Colonic mucosa (tissue), 4 donors: ENCODE measurements at regions not wholly inside any gene's neighbourhood (a gene's known extent, or its start where the extent isn't known, plus 50 kb on each side); places are given as distances from the start of the nearest gene placed in this dataset.

ENCODE experiments used
- DNase-seq: peaks from one replicate; pipeline ENCODE4 v3.0.0-alpha.2; 2020
- H3K27ac ChIP-seq: fragments of 200-600 bp; one replicate; pipeline ENCODE4 v1.8.0; 2021
- H3K27me3 ChIP-seq: fragments of 200-600 bp; one replicate; pipeline ENCODE4 v1.8.0; 2021
- H3K36me3 ChIP-seq: fragments of 200-600 bp; one replicate; pipeline ENCODE4 v1.8.0; 2021
- H3K4me1 ChIP-seq: fragments of 200-600 bp; one replicate; pipeline ENCODE4 v1.8.0; 2021; ENCODE audit warnings: mild to moderate bottlenecking
- H3K4me3 ChIP-seq: fragments of 200-600 bp; one replicate; pipeline ENCODE4 v1.8.0; 2021
- H3K9ac ChIP-seq, 2 donors: one replicate each; pipeline ENCODE4 v1.7.0; 2013; ENCODE audit warnings: control low read depth in 2 of 2, low read depth in 2 of 2, low read length in 2 of 2
- H3K9me3 ChIP-seq: fragments of 200-600 bp; one replicate; pipeline ENCODE4 v1.8.0; 2021
- intact Hi-C: fragments of 100-400 bp; cut with DNase I; formaldehyde crosslinking; loops from one replicate; pipeline ENCODE4 v1.14.1; 2022
- TF ChIP-seq, protein P1 (sequence below): fragments of 200-600 bp; IDR thresholded peaks from one replicate; pipeline ENCODE4 v1.8.0; 2022; ENCODE audit warnings: antibody characterized with exemption, mild to moderate bottlenecking
- donor health status: healthy.
- donor health status: DM: no; HTN: no; CAD: no.
- donor health status: DM: no; HTN: no; CAD: no.

DNA sequence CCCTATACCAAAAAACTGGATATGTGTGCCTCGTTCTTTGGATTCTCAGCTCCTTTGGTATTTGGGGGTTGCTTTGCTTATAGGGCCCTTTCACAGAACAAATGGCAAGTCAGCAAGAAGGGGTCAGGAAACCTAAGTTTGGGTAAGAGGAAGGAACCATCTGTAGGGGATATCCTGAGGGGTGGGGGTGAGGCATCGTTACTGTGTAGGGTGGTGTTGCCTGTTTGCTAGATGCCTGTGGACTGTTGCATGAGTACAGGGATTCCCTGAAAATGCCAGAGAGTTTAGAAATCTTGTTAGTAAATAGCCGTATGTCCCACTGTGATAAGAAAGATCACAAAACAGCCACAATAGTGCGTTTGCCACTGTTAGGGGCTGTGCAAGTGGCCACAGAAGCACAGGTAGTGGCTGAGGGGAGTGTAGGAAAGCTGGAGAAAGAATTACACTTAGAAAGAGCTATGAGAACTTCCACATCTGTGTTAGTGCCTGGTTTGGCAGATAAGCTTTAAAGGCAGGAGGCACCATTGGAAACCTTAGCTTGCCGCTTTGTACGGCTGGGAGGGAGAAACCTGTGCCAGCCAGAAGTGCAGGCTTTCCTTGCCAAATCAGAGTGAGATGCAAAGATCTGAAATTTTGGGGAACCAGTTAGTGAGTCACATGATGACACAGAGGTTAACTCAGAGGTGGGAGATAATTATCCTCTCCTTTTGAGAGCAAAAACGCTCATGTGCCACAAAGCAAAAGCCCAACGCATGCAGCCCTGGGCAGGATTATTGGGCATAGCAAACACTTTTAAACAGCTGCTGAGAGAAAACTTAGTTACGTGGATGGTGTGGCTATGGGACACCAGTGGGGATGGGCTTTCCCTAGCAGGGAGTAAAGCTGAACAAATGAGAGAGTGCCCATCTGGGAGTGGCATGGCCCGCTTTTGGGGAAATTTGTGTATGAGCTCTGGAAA is 343.7 kb downstream of the ARAP2 start:
- H3K9me3 ChIP-seq = no peaks in the 10 kb centered on the region
- intact Hi-C loops = no loop called here
- H3K27ac ChIP-seq = no peak overlapping the region
- no peak for DNase-seq
- TF ChIP-seq, protein P1, sequence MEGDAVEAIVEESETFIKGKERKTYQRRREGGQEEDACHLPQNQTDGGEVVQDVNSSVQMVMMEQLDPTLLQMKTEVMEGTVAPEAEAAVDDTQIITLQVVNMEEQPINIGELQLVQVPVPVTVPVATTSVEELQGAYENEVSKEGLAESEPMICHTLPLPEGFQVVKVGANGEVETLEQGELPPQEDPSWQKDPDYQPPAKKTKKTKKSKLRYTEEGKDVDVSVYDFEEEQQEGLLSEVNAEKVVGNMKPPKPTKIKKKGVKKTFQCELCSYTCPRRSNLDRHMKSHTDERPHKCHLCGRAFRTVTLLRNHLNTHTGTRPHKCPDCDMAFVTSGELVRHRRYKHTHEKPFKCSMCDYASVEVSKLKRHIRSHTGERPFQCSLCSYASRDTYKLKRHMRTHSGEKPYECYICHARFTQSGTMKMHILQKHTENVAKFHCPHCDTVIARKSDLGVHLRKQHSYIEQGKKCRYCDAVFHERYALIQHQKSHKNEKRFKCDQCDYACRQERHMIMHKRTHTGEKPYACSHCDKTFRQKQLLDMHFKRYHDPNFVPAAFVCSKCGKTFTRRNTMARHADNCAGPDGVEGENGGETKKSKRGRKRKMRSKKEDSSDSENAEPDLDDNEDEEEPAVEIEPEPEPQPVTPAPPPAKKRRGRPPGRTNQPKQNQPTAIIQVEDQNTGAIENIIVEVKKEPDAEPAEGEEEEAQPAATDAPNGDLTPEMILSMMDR = no peak
- H3K9ac ChIP-seq = no peak overlapping the region
- no peaks in the 10 kb centered on the region for H3K36me3 ChIP-seq
- H3K4me1 ChIP-seq = no peaks in the 10 kb centered on the region
- no peaks in the 10 kb centered on the region for H3K27me3 ChIP-seq
- no peak overlapping the region for H3K4me3 ChIP-seq

DNA sequence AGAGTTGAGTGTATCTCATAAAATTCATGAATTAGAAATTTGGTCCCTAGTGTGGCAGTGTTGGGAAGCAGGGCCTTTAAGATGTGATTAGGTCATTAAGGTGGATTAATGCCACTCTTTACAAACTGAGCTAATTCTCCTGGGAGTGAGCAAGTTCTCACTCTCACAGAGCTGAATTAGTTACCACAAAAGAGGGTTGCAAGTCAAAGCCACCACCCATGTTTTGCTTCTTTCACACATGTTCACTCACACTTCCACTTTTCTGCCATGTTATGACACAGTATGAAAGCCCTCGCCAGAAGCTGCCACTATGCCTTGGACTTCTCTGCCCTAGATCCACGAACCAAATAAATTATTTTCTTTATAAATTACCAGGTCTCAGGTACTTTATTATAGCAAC is 332.1 kb downstream of the ARAP2 start:
- Histone ChIP-seq H3K27ac (no peak overlapping the region), H3K36me3 (no peaks in the 10 kb centered on the region), H3K4me1 (no peaks in the 10 kb centered on the region), H3K4me3 (no peak overlapping the region), H3K9me3 (no peaks in the 10 kb centered on the region), H3K27me3 (no peaks in the 10 kb centered on the region), H3K9ac (no peak overlapping the region)
- TF ChIP-seq, protein P1 = no peak
- intact Hi-C loops = no loop called here
- no peak for DNase-seq

DNA sequence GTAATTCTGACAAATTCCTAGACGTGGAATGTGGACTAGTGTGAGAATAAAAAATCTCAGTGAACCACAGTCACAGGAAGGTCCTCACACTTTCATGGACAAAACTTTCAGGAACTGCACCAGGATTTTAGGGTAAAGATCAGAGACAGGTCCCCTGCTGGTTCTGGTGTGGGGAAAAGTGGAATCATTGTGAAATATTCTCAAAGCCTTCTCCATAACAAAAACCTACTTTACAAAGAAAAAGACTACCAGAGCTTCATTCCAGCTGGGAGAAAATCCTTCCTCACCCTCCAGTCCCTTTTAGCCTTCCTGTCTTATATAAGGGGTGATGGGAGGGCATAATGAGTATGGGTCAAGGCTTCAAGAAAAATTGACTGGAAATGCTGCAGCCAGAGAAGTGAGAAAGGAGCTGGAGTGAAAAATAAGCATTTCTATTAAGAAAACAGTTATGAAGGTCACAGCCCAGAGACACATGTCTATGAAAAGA is 325.8 kb downstream of the ARAP2 start:
- H3K27ac ChIP-seq = no peak overlapping the region
- no peaks in the 10 kb centered on the region for H3K4me1 ChIP-seq
- no peak overlapping the region for H3K9ac ChIP-seq
- intact Hi-C loops = no loop called here
- H3K4me3 ChIP-seq = no peak overlapping the region
- no peaks in the 10 kb centered on the region for H3K9me3 ChIP-seq
- no peaks in the 10 kb centered on the region for H3K27me3 ChIP-seq
- H3K36me3 ChIP-seq = no peaks in the 10 kb centered on the region
- DNase-seq = no peak
- TF ChIP-seq, protein P1 = no peak

DNA sequence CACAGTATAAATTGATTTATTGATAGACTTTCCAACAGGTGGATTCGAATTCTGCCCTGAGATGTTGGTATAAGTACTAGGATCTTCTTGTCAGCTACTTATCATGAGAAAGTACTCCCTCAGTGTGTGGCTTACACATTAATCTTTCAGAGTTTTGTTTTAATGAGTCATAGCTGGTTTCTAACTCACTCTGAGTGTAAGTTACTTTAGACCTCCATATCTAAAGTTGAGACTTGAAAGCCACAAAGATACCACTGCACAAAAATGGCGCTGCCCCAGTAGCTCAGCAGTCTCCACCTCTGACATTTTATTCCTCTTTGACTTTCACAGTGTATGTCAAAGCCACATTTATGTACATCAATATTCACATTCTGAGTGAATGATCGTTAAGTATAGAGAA is 318.5 kb downstream of the ARAP2 start:
- Histone ChIP-seq H3K4me3 (no peak overlapping the region), H3K9me3 (no peaks in the 10 kb centered on the region), H3K27ac (no peak overlapping the region), H3K27me3 (no peaks in the 10 kb centered on the region), H3K4me1 (no peaks in the 10 kb centered on the region), H3K9ac (no peak overlapping the region), H3K36me3 (no peaks in the 10 kb centered on the region)
- intact Hi-C loops = no loop called here
- TF ChIP-seq, protein P1 = no peak
- DNase-seq = no peak

DNA sequence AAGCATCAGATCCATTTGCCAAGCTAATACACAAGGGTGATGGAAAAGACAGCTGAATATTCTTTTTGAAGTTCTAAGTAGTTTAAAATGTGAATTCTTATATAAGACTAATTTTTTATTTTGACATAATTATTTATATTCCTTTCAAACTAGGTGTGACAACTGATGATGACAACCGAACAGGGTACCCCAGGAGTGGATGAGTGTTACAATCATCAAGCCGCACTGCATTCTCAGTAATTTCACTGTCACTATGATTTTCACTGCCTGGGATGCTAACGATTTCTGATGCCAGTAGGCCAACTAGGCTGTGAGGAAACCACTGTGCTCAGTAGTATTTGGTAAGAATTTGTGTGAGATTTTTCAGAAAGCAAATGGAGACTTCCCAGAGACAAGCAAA is 317.5 kb downstream of the ARAP2 start:
- no peaks in the 10 kb centered on the region for H3K36me3 ChIP-seq
- H3K27ac ChIP-seq = no peak overlapping the region
- H3K9me3 ChIP-seq = no peaks in the 10 kb centered on the region
- intact Hi-C loops = no loop called here
- no peaks in the 10 kb centered on the region for H3K4me1 ChIP-seq
- H3K9ac ChIP-seq = no peak overlapping the region
- TF ChIP-seq, protein P1 = no peak
- no peak for DNase-seq
- H3K27me3 ChIP-seq = no peaks in the 10 kb centered on the region
- H3K4me3 ChIP-seq = no peak overlapping the region
